ENCODE measurements at regions not wholly inside any gene's neighbourhood (a gene's known extent, or its start where the extent isn't known, plus 50 kb on each side); places are given as distances from the start of the nearest gene placed in this dataset.
"Not testable (repeated sequence)": the region's sequence is repeated elsewhere in the genome, so short reads cannot be mapped to it uniquely, and the experiment has no call there.

- Histone ChIP-seq H3K9ac (ENCODE audit: low read length) (no peak overlapping the region), H3K27me3 (replicated peaks; ENCODE audit: control insufficient read depth, insufficient read depth, low read length) (no peaks in the 10 kb centered on the region), H3K36me3 (ENCODE audit: control insufficient read depth, insufficient read depth, low read length, severe bottlenecking) (no peaks in the 10 kb centered on the region), H3K9me3 (ENCODE audit: control insufficient read depth, low read length) (no peaks in the 10 kb centered on the region), H3K4me3 (ENCODE audit: low read length) (no peak overlapping the region), H3K4me1 (ENCODE audit: control insufficient read depth, insufficient read depth, low read length) (peaks cover 23% of the 10 kb centered on the region)
- no peak for DNase-seq (ENCODE audit: low read depth)
Observed at GRCh38 chr11:33538726-33539125, 161.9 kb downstream of the C11orf91 start.

GRCh38 chr11:33536178-33536577 lies 164.4 kb downstream of the C11orf91 start:
- no peak overlapping the region for H3K4me3 ChIP-seq (ENCODE audit: low read length)
- no peak for DNase-seq (ENCODE audit: low read depth)

GRCh38 chr11:33534575-33534974 lies 166.1 kb downstream of the C11orf91 start:
- peaks cover 40% of the 10 kb centered on the region for H3K4me1 ChIP-seq (ENCODE audit: control insufficient read depth, insufficient read depth, low read length)
- no peak for DNase-seq (ENCODE audit: low read depth)
- H3K9ac ChIP-seq (ENCODE audit: low read length), result no peak overlapping the region
- no peak overlapping the region for H3K4me3 ChIP-seq (ENCODE audit: low read length)
- H3K9me3 ChIP-seq (ENCODE audit: control insufficient read depth, low read length), result no peaks in the 10 kb centered on the region
- no peaks in the 10 kb centered on the region for H3K27me3 ChIP-seq (replicated peaks; ENCODE audit: control insufficient read depth, insufficient read depth, low read length)
- no peaks in the 10 kb centered on the region for H3K36me3 ChIP-seq (ENCODE audit: control insufficient read depth, insufficient read depth, low read length, severe bottlenecking)

More at GRCh38 chr11:33536178-33536577, 164.4 kb downstream of the C11orf91 start:
- no peaks in the 10 kb centered on the region for H3K27me3 ChIP-seq (replicated peaks; ENCODE audit: control insufficient read depth, insufficient read depth, low read length)
- H3K9me3 ChIP-seq (ENCODE audit: control insufficient read depth, low read length), result no peaks in the 10 kb centered on the region
- peaks cover 38% of the 10 kb centered on the region for H3K4me1 ChIP-seq (ENCODE audit: control insufficient read depth, insufficient read depth, low read length)
- no peaks in the 10 kb centered on the region for H3K36me3 ChIP-seq (ENCODE audit: control insufficient read depth, insufficient read depth, low read length, severe bottlenecking)
- H3K9ac ChIP-seq (ENCODE audit: low read length), result no peak overlapping the region

GRCh38 chr11:33533386-33534052 lies 167.1 kb downstream of the C11orf91 start:
- Histone ChIP-seq H3K4me1 (ENCODE audit: control insufficient read depth, insufficient read depth, low read length) (peaks cover 37% of the 10 kb centered on the region), H3K9ac (ENCODE audit: low read length) (peak overlapping the region; percentile 0), H3K4me3 (ENCODE audit: low read length) (no peak overlapping the region), H3K36me3 (ENCODE audit: control insufficient read depth, insufficient read depth, low read length, severe bottlenecking) (no peaks in the 10 kb centered on the region), H3K9me3 (ENCODE audit: control insufficient read depth, low read length) (no peaks in the 10 kb centered on the region), H3K27me3 (replicated peaks; ENCODE audit: control insufficient read depth, insufficient read depth, low read length) (no peaks in the 10 kb centered on the region)
- DNase-seq (ENCODE audit: low read depth), result peak; percentile 14

GRCh38 chr11:33532720-33533385 lies 167.8 kb downstream of the C11orf91 start:
- H3K4me3 ChIP-seq (ENCODE audit: low read length), result no peak overlapping the region
- no peak for DNase-seq (ENCODE audit: low read depth)
- H3K9me3 ChIP-seq (ENCODE audit: control insufficient read depth, low read length), result no peaks in the 10 kb centered on the region
- no peaks in the 10 kb centered on the region for H3K27me3 ChIP-seq (replicated peaks; ENCODE audit: control insufficient read depth, insufficient read depth, low read length)
- no peaks in the 10 kb centered on the region for H3K36me3 ChIP-seq (ENCODE audit: control insufficient read depth, insufficient read depth, low read length, severe bottlenecking)
- peaks cover 37% of the 10 kb centered on the region for H3K4me1 ChIP-seq (ENCODE audit: control insufficient read depth, insufficient read depth, low read length)
- peak overlapping the region; percentile 10 for H3K9ac ChIP-seq (ENCODE audit: low read length)

GRCh38 chr11:33532257-33532656 lies 168.4 kb downstream of the C11orf91 start:
- DNase-seq (ENCODE audit: low read depth), result no peak
- Histone ChIP-seq H3K9me3 (ENCODE audit: control insufficient read depth, low read length) (no peaks in the 10 kb centered on the region), H3K9ac (ENCODE audit: low read length) (no peak overlapping the region), H3K4me1 (ENCODE audit: control insufficient read depth, insufficient read depth, low read length) (peaks cover 37% of the 10 kb centered on the region), H3K4me3 (ENCODE audit: low read length) (peak overlapping the region; percentile 6), H3K36me3 (ENCODE audit: control insufficient read depth, insufficient read depth, low read length, severe bottlenecking) (no peaks in the 10 kb centered on the region), H3K27me3 (replicated peaks; ENCODE audit: control insufficient read depth, insufficient read depth, low read length) (no peaks in the 10 kb centered on the region)

- peaks cover 37% of the 10 kb centered on the region for H3K4me1 ChIP-seq (ENCODE audit: control insufficient read depth, insufficient read depth, low read length)
- H3K9ac ChIP-seq (ENCODE audit: low read length), result no peak overlapping the region
- no peaks in the 10 kb centered on the region for H3K9me3 ChIP-seq (ENCODE audit: control insufficient read depth, low read length)
- DNase-seq (ENCODE audit: low read depth), result peak; percentile 31
- peak overlapping the region; percentile 62 for H3K4me3 ChIP-seq (ENCODE audit: low read length)
- H3K36me3 ChIP-seq (ENCODE audit: control insufficient read depth, insufficient read depth, low read length, severe bottlenecking), result no peaks in the 10 kb centered on the region
- no peaks in the 10 kb centered on the region for H3K27me3 ChIP-seq (replicated peaks; ENCODE audit: control insufficient read depth, insufficient read depth, low read length)
Observed at GRCh38 chr11:33531743-33532181, 168.9 kb downstream of the C11orf91 start.

- DNase-seq (ENCODE audit: low read depth), result peak; percentile 44
- H3K4me1 ChIP-seq (ENCODE audit: control insufficient read depth, insufficient read depth, low read length), result peaks cover 37% of the 10 kb centered on the region
- H3K36me3 ChIP-seq (ENCODE audit: control insufficient read depth, insufficient read depth, low read length, severe bottlenecking), result no peaks in the 10 kb centered on the region
- H3K4me3 ChIP-seq (ENCODE audit: low read length), result peak overlapping the region; percentile 62
- H3K27me3 ChIP-seq (replicated peaks; ENCODE audit: control insufficient read depth, insufficient read depth, low read length), result no peaks in the 10 kb centered on the region
- peak overlapping the region; percentile 67 for H3K9ac ChIP-seq (ENCODE audit: low read length)
- H3K9me3 ChIP-seq (ENCODE audit: control insufficient read depth, low read length), result no peaks in the 10 kb centered on the region
Observed at GRCh38 chr11:33530815-33531214, 169.8 kb downstream of the C11orf91 start.

- H3K4me3 ChIP-seq (ENCODE audit: low read length), result no peak overlapping the region
- no peaks in the 10 kb centered on the region for H3K36me3 ChIP-seq (ENCODE audit: control insufficient read depth, insufficient read depth, low read length, severe bottlenecking)
Observed at GRCh38 chr11:33529461-33529860, 171.2 kb downstream of the C11orf91 start.

GRCh38 chr11:33527738-33528137 lies 172.9 kb downstream of the C11orf91 start:
- not testable (repeated sequence) for H3K9me3 ChIP-seq (ENCODE audit: control insufficient read depth, low read length); H3K36me3 ChIP-seq (ENCODE audit: control insufficient read depth, insufficient read depth, low read length, severe bottlenecking); DNase-seq (ENCODE audit: low read depth); H3K4me3 ChIP-seq (ENCODE audit: low read length); H3K27me3 ChIP-seq (replicated peaks; ENCODE audit: control insufficient read depth, insufficient read depth, low read length); H3K9ac ChIP-seq (ENCODE audit: low read length)
- H3K4me1 ChIP-seq (ENCODE audit: control insufficient read depth, insufficient read depth, low read length), result peaks cover 21% of the 10 kb centered on the region

More at GRCh38 chr11:33529461-33529860, 171.2 kb downstream of the C11orf91 start:
- Histone ChIP-seq H3K27me3 (replicated peaks; ENCODE audit: control insufficient read depth, insufficient read depth, low read length) (no peaks in the 10 kb centered on the region), H3K9ac (ENCODE audit: low read length) (no peak overlapping the region), H3K4me1 (ENCODE audit: control insufficient read depth, insufficient read depth, low read length) (peaks cover 36% of the 10 kb centered on the region), H3K9me3 (ENCODE audit: control insufficient read depth, low read length) (no peaks in the 10 kb centered on the region)
- no peak for DNase-seq (ENCODE audit: low read depth)

GRCh38 chr11:33525789-33526188 lies 174.8 kb downstream of the C11orf91 start:
- H3K4me1 ChIP-seq (ENCODE audit: control insufficient read depth, insufficient read depth, low read length), result peaks cover 9% of the 10 kb centered on the region
- no peaks in the 10 kb centered on the region for H3K9me3 ChIP-seq (ENCODE audit: control insufficient read depth, low read length)
- no peak for DNase-seq (ENCODE audit: low read depth)
- no peaks in the 10 kb centered on the region for H3K27me3 ChIP-seq (replicated peaks; ENCODE audit: control insufficient read depth, insufficient read depth, low read length)
- no peaks in the 10 kb centered on the region for H3K36me3 ChIP-seq (ENCODE audit: control insufficient read depth, insufficient read depth, low read length, severe bottlenecking)
- H3K9ac ChIP-seq (ENCODE audit: low read length), result no peak overlapping the region
- no peak overlapping the region for H3K4me3 ChIP-seq (ENCODE audit: low read length)

Data from adipocyte (in vitro differentiated cells).